Testis (tissue), 2 donors: ENCODE measurements at regions not wholly inside any gene's neighbourhood (a gene's known extent, or its start where the extent isn't known, plus 50 kb on each side); places are given as distances from the start of the nearest gene placed in this dataset.
"Not testable (repeated sequence)": the region's sequence is repeated elsewhere in the genome, so short reads cannot be mapped to it uniquely, and the experiment has no call there.

Source experiments
- DNase-seq: peaks from one replicate; pipeline ENCODE4 v3.0.0-alpha.2; 2019
- H3K27ac ChIP-seq, 2 donors: fragments of 200-600 bp; sonication (generic); one replicate each; pipeline ENCODE4 v1.5.1; 2019
- H3K27me3 ChIP-seq: fragments of 200-600 bp; sonication (generic); one replicate; pipeline ENCODE4 v1.5.1; 2019
- H3K36me3 ChIP-seq: fragments of 200-600 bp; sonication (generic); one replicate; pipeline ENCODE4 v1.5.1; 2017; ENCODE audit warnings: low read depth; ENCODE audit errors: missing control alignments
- H3K4me1 ChIP-seq: fragments of 200-600 bp; sonication (generic); one replicate; pipeline ENCODE4 v1.5.1; 2019
- H3K4me3 ChIP-seq, 2 donors: fragments of 200-600 bp; sonication (generic); one replicate each; pipeline ENCODE4 v1.5.1; 2017 to 2019
- H3K9me3 ChIP-seq: fragments of 200-600 bp; sonication (generic); one replicate; pipeline ENCODE4 v1.5.1; 2017
- CTCF ChIP-seq, 3 experiments: fragments of 450-650 bp in 2 of 3; fragments of 200-600 bp in 1 of 3; sonication (generic) in 1 of 3; IDR thresholded peaks; one replicate each; pipeline ENCODE4 v1.5.1; 2016 to 2019; ENCODE audit warnings: antibody characterized with exemption in 3 of 3, mild to moderate bottlenecking in 2 of 3, moderate library complexity in 1 of 3
- POLR2A ChIP-seq: fragments of 450-650 bp; IDR thresholded peaks from one replicate; pipeline ENCODE4 v1.6.1; 2017; ENCODE audit warnings: antibody characterized with exemption, mild to moderate bottlenecking, moderate library complexity
- WGBS, 2 donors: methylation state at CpG; one replicate each; pipeline ENCODE4 v1.1.5; 2018; 5-methylcytosine and 5-hydroxymethylcytosine counted together
- intact Hi-C: fragments of 100-400 bp; cut with DNase I; formaldehyde crosslinking; loops from one replicate; pipeline ENCODE4 v1.15.1; 2023; ENCODE audit warnings: low total_unique reads

GRCh38 chr22:49004484-49005399 lies 822.9 kb downstream of the BRD1 start:
- Histone ChIP-seq H3K9me3 (no peaks in the 10 kb centered on the region), H3K36me3 (no peaks in the 10 kb centered on the region), H3K4me3 (no peak overlapping the region), H3K27ac (no peak overlapping the region), H3K4me1 (peaks cover 5% of the 10 kb centered on the region), H3K27me3 (no peaks in the 10 kb centered on the region)
- intact Hi-C loops: no loop called here
- WGBS, 2 donors: 93 to 94% methylated on average over 21 to 29 of the region's 29 CpGs
- TF ChIP-seq POLR2A: no peak
- TF ChIP-seq CTCF (IDR thresholded peaks at IDR 0.05): no peak
- no peak for DNase-seq

GRCh38 chr22:48997605-48998004 lies 830.1 kb downstream of the BRD1 start:
- intact Hi-C loops: not testable (repeated sequence)

GRCh38 chr22:48993655-48994054 lies 834.0 kb downstream of the BRD1 start:
- Histone ChIP-seq H3K36me3 (no peaks in the 10 kb centered on the region), H3K27ac (no peak overlapping the region), H3K4me1 (no peaks in the 10 kb centered on the region), H3K4me3 (no peak overlapping the region), H3K9me3 (no peaks in the 10 kb centered on the region), H3K27me3 (no peaks in the 10 kb centered on the region)
- TF ChIP-seq POLR2A: no peak
- no peak for TF ChIP-seq CTCF (IDR thresholded peaks at IDR 0.05)
- DNase-seq: no peak
- intact Hi-C loops: no loop called here
- 63 to 78% methylated on average over 5 of the region's 5 CpGs for WGBS, 2 donors

More at GRCh38 chr22:48997605-48998004, 830.1 kb downstream of the BRD1 start:
- H3K27ac ChIP-seq, H3K9me3 ChIP-seq, H3K4me3 ChIP-seq, DNase-seq, H3K27me3 ChIP-seq, H3K4me1 ChIP-seq, H3K36me3 ChIP-seq: not testable (repeated sequence)
- 95 to 98% methylated on average over 14 of the region's 14 CpGs for WGBS, 2 donors

GRCh38 chr22:48984639-48985038 lies 843.0 kb downstream of the BRD1 start:
- intact Hi-C loops: no loop called here
- Histone ChIP-seq H3K4me3 (no peak overlapping the region), H3K9me3 (no peaks in the 10 kb centered on the region), H3K27me3 (no peaks in the 10 kb centered on the region), H3K36me3 (no peaks in the 10 kb centered on the region), H3K4me1 (no peaks in the 10 kb centered on the region), H3K27ac (no peak overlapping the region)
- no peak for DNase-seq
- TF ChIP-seq POLR2A (no peak), CTCF (IDR thresholded peaks at IDR 0.05) (no peak)
- 89% methylated on average over 14 of the region's 14 CpGs for WGBS, 2 donors

- Histone ChIP-seq H3K36me3 (no peaks in the 10 kb centered on the region), H3K9me3 (no peaks in the 10 kb centered on the region), H3K4me1 (no peaks in the 10 kb centered on the region), H3K4me3 (no peak overlapping the region), H3K27ac (no peak overlapping the region), H3K27me3 (no peaks in the 10 kb centered on the region)
- WGBS, 2 donors: 83 to 95% methylated on average over 10 of the region's 10 CpGs
- TF ChIP-seq CTCF (IDR thresholded peaks at IDR 0.05): no peak
- no peak for TF ChIP-seq POLR2A
- DNase-seq: no peak
- intact Hi-C loops: no loop called here
These were observed 845.3 kb downstream of the BRD1 start for GRCh38 chr22:48982321-48982905.
